Naive B cell (primary cell): ENCODE measurements at regions not wholly inside any gene's neighbourhood (a gene's known extent, or its start where the extent isn't known, plus 50 kb on each side); places are given as distances from the start of the nearest gene placed in this dataset.

Source experiments
- ATAC-seq, 2 donors: fragments of 150-1000 bp; cut with Tn5 transposase; 2 replicates each; pipeline ENCODE4 v1.10.0; 2021; ENCODE audit warnings: low read depth in 2 of 2, mild to moderate bottlenecking in 2 of 2, moderate library complexity in 2 of 2
- DNase-seq: peaks from one replicate; pipeline ENCODE4 v3.0.0; 2022
- H3K27ac Mint-ChIP-seq, 6 donors: one replicate each; pipeline ENCODE4 v1.8.0; 2020 to 2022; ENCODE audit warnings: mild to moderate bottlenecking in 6 of 6, mixed read lengths in 6 of 6, moderate library complexity in 5 of 6, inconsistent platforms in 2 of 6
- H3K27me3 Mint-ChIP-seq, 3 donors: one replicate each; pipeline ENCODE4 v1.8.0; 2021 to 2022; ENCODE audit warnings: mixed read lengths in 3 of 3, mild to moderate bottlenecking in 1 of 3
- H3K36me3 Mint-ChIP-seq, 2 donors: one replicate each; pipeline ENCODE4 v1.8.0; 2020 to 2022; ENCODE audit warnings: mixed read lengths in 2 of 2, inconsistent platforms in 1 of 2, mild to moderate bottlenecking in 1 of 2
- H3K4me1 Mint-ChIP-seq, 3 donors: one replicate each; pipeline ENCODE4 v1.8.0; 2020 to 2022; ENCODE audit warnings: mixed read lengths in 3 of 3, inconsistent platforms in 1 of 3, mild to moderate bottlenecking in 1 of 3, moderate library complexity in 1 of 3
- H3K4me3 Mint-ChIP-seq, 8 donors: one replicate each; pipeline ENCODE4 v1.8.0; 2020 to 2022; ENCODE audit warnings: mild to moderate bottlenecking in 8 of 8, mixed read lengths in 8 of 8, moderate library complexity in 8 of 8, inconsistent platforms in 2 of 8
- H3K9me3 Mint-ChIP-seq, 7 donors: one replicate each; pipeline ENCODE4 v1.8.0; 2020 to 2022; ENCODE audit warnings: mixed read lengths in 7 of 7, mild to moderate bottlenecking in 5 of 7, inconsistent platforms in 2 of 7, moderate library complexity in 1 of 7

DNA sequence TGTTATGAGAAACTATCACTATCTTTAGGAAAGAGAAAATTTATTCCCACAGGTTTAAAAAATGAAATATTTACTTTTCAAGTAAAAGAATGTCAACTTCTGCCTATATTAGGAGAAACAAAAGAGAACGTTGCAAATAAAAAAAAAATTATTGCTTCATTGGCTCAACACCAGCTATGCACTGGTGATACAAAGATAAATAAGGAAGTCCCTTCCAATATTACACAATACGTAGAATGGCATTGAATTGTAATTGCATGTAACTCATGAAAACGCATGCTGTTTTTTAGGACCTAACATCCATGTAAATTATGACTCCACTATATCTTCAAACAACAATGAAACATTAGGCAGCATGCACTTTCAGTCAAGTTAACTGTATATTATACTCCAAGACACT, 56.4 kb upstream of the RERGL start:
- H3K27me3 Mint-ChIP-seq, result no peaks in the 10 kb centered on the region
- no peak for DNase-seq
- H3K4me3 Mint-ChIP-seq, result no peak overlapping the region
- ATAC-seq, result no peak
- H3K9me3 Mint-ChIP-seq, result no peaks in the 10 kb centered on the region
- no peaks in the 10 kb centered on the region for H3K36me3 Mint-ChIP-seq
- no peak overlapping the region for H3K27ac Mint-ChIP-seq
- H3K4me1 Mint-ChIP-seq, result no peaks in the 10 kb centered on the region

DNA sequence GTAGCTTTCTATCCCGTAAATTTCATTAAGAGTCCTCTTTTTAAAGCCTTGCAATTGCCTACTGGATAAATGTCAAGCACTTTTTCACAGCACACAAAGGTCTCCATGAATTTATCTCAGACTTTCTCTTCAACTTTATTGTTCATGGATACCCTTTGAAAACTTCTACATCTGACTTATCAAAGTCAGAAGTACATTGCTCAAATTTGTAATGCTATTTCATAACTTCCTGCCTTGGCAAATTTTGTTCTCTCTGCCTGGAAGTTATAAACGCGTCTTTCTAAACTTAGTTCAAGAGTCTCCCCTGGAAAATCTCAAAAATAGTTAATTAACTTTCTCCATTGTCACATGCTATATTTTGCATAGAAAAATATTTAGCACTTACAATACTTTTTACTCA, 55.9 kb upstream of the RERGL start:
- Mint-ChIP-seq H3K4me1 (no peaks in the 10 kb centered on the region), H3K27ac (no peak overlapping the region), H3K27me3 (no peaks in the 10 kb centered on the region), H3K4me3 (no peak overlapping the region), H3K9me3 (no peaks in the 10 kb centered on the region), H3K36me3 (no peaks in the 10 kb centered on the region)
- no peak for ATAC-seq
- no peak for DNase-seq

- Mint-ChIP-seq H3K27me3 (no peaks in the 10 kb centered on the region), H3K4me1 (peaks cover 0 to 9% (median 0%) of the 10 kb centered on the region in 3 donors), H3K36me3 (no peaks in the 10 kb centered on the region), H3K4me3 (no peak overlapping the region), H3K9me3 (no peaks in the 10 kb centered on the region), H3K27ac (no peak overlapping the region)
- DNase-seq, result no peak
- no peak for ATAC-seq
Measured at GRCh38 chr12:18141048-18141982, 51.3 kb upstream of the RERGL start.

DNA sequence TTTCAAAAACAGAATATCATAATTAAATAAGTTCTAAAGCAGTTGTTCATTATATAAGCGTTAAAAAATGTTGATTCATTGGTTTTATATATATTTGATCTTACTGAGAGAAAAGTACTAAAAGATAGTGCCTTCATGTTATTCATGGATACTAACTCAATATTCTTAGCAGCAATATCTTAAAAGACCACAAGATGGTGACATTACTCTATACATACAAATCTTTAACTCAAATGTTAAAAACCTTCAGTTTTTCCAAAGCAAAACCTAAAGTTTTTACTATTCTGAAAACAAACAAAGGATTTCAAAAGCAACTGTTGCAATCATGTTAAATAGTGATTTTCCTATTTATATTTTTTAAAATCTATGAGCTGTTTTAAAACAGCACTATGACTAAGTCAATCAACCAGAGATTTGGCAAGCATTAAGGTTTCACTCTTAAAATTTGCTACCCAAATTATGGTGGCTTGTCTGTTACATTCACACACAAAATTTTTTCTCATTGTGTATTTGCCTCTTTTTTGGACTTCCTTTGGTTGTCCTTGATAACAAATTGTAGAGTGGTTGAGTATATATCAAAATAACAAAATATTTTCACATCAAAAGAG, 50.1 kb upstream of the RERGL start:
- ATAC-seq, result no peak
- Mint-ChIP-seq H3K27ac (no peak overlapping the region), H3K9me3 (no peaks in the 10 kb centered on the region), H3K36me3 (no peaks in the 10 kb centered on the region), H3K27me3 (no peaks in the 10 kb centered on the region), H3K4me3 (no peak overlapping the region), H3K4me1 (peaks cover 0 to 9% (median 0%) of the 10 kb centered on the region in 3 donors)
- DNase-seq, result no peak
